ENCODE measurements at regions not wholly inside any gene's neighbourhood (a gene's known extent, or its start where the extent isn't known, plus 50 kb on each side); places are given as distances from the start of the nearest gene placed in this dataset.

GRCh38 chr10:10385831-10386230 is 631.8 kb upstream of the CELF2 start:
- TF ChIP-seq CTCF (IDR thresholded peaks at IDR 0.05) (no peak), POLR2A (IDR thresholded peaks at IDR 0.05) (no peak)
- H3K9me3 ChIP-seq: no peaks in the 10 kb centered on the region
- peaks cover 0 to 32% (median 0%) of the 10 kb centered on the region in 4 donors for H3K27me3 ChIP-seq
- H3K4me1 ChIP-seq: no peaks in the 10 kb centered on the region
- H3K27ac ChIP-seq: no peak overlapping the region
- intact Hi-C loops (cut with DNase I): no loop called here
- no peaks in the 10 kb centered on the region for H3K36me3 ChIP-seq
- DNase-seq: no peak
- H3K4me3 ChIP-seq: no peak overlapping the region

DNA sequence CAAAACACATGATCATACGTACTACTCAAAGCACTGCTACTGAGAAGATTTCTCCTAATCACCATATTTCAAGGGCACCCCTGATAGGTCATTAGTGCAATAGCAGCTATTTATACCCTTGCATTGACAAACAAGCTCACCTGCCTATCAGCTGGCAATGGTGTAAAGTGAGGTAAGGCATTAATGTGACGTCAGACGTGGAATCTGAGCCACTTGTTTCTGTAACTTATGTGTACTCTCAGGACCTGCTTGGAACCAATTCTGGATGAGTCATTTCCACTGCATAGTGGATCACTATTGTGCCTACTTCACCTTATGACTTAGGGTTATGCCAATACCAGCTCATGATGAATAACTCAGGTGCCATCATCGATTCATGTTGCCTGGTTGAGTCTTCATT is 628.5 kb upstream of the CELF2 start:
- TF ChIP-seq CTCF (IDR thresholded peaks at IDR 0.05) (no peak), POLR2A (IDR thresholded peaks at IDR 0.05) (no peak)
- Histone ChIP-seq H3K36me3 (no peaks in the 10 kb centered on the region), H3K4me3 (no peak overlapping the region), H3K27ac (no peak overlapping the region), H3K27me3 (peaks cover 0 to 61% (median 0%) of the 10 kb centered on the region in 4 donors), H3K4me1 (no peaks in the 10 kb centered on the region), H3K9me3 (no peaks in the 10 kb centered on the region)
- no peak for DNase-seq
- intact Hi-C loops (cut with DNase I): no loop called here
- WGBS, 2 donors: 63 to 68% methylated on average over 4 of the region's 4 CpGs

GRCh38 chr10:10392511-10392910 is 625.2 kb upstream of the CELF2 start:
- TF ChIP-seq CTCF (IDR thresholded peaks at IDR 0.05): no peak
- no peak for TF ChIP-seq POLR2A (IDR thresholded peaks at IDR 0.05)
- DNase-seq: no peak
- peaks cover 0 to 5% (median 0%) of the 10 kb centered on the region in 3 donors for H3K4me1 ChIP-seq
- peaks cover 0 to 71% (median 0%) of the 10 kb centered on the region in 4 donors for H3K27me3 ChIP-seq
- no peak overlapping the region for H3K4me3 ChIP-seq
- no peaks in the 10 kb centered on the region for H3K36me3 ChIP-seq
- intact Hi-C loops (cut with DNase I): no loop called here
- no peak overlapping the region for H3K27ac ChIP-seq
- WGBS, 2 donors: 65 to 88% methylated on average over 2 of the region's 2 CpGs
- no peaks in the 10 kb centered on the region for H3K9me3 ChIP-seq

GRCh38 chr10:10394933-10395658 is 622.6 kb upstream of the CELF2 start:
- intact Hi-C loops (cut with DNase I): no loop called here
- Histone ChIP-seq H3K36me3 (no peaks in the 10 kb centered on the region), H3K4me3 (no peak overlapping the region), H3K27ac (no peak overlapping the region), H3K9me3 (no peaks in the 10 kb centered on the region), H3K4me1 (peaks cover 0 to 5% (median 0%) of the 10 kb centered on the region in 3 donors), H3K27me3 (peaks cover 0 to 76% (median 0%) of the 10 kb centered on the region in 4 donors)
- TF ChIP-seq CTCF (IDR thresholded peaks at IDR 0.05): no peak
- TF ChIP-seq POLR2A (IDR thresholded peaks at IDR 0.05): no peak
- no peak for DNase-seq
- 50 to 65% methylated on average over 4 of the region's 4 CpGs for WGBS, 2 donors

- 71 to 77% methylated on average over 3 of the region's 3 CpGs for WGBS, 2 donors
- intact Hi-C loops (cut with DNase I): no loop called here
- Histone ChIP-seq H3K4me3 (no peak overlapping the region), H3K27ac (no peak overlapping the region), H3K27me3 (peaks cover 0 to 61% (median 0%) of the 10 kb centered on the region in 4 donors), H3K36me3 (no peaks in the 10 kb centered on the region), H3K9me3 (no peaks in the 10 kb centered on the region), H3K4me1 (peaks cover 0 to 5% (median 0%) of the 10 kb centered on the region in 3 donors)
- DNase-seq: no peak
- TF ChIP-seq CTCF (IDR thresholded peaks at IDR 0.05) (no peak), POLR2A (IDR thresholded peaks at IDR 0.05) (no peak)
These were observed 621.1 kb upstream of the CELF2 start for GRCh38 chr10:10396601-10397000.

All from esophagus squamous epithelium (tissue), 5 donors.